ENCODE measurements at regions not wholly inside any gene's neighbourhood (a gene's known extent, or its start where the extent isn't known, plus 50 kb on each side); places are given as distances from the start of the nearest gene placed in this dataset.
A peak's percentile ranks its signal among the peaks of the same experiment; 100 is the strongest.

DNA sequence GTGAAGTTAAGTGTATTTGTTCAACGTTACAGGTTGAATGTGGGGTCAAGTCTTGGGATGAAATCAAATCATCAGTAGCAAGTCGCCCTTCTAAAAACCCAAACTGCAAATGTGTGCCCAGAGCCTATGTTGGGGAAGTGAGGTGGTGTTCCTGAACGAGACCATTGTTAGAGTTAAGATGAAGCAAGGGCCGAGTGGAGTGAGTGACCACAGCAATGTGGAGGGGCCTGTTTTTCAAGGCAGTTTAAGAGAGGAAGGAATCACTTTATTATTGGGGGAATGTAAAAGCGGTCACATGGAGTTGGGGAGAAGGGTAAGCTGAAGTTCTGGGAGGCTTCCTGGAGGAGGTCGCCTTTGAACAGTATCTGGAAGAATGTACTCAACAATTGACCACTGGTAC, 68.5 kb downstream of the MYCN start:
- DNase-seq (ENCODE audit: low read depth), result no peak

GRCh38 chr2:16008331-16008850, 68.0 kb downstream of the MYCN start:
- no peak for DNase-seq (ENCODE audit: low read depth)

GRCh38 chr2:16007167-16007934, 67.0 kb downstream of the MYCN start:
- no peak for DNase-seq (ENCODE audit: low read depth)

DNA sequence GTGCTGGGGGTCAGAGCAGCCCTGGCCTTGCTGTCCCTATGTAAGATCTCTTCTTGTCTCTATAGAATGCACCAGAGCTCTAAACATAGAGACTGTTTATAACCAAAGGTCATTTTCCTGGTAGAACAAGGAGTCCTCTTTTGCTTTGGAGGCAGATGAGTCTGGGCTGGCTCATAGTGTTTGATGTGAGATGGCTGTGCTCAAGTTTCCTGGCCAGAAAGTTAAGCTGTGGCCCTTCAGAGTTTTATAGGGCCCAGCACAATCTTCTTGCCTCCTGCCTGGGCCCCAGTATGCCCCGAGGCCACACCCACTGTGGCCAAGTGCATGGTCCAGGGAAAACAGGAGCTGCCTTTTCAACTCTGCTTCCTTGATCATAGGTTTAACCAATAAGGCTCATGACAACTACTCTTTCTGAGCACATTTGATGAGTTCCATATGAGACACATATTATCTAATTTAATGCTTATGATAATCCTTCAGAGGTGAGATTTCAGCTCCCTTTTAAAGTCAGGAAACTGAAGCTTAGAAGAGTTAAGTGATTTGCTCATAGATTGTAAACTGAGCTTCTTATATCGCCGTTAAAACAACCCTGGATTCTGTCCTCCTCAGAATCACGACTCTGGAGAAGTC, 66.3 kb downstream of the MYCN start:
- DNase-seq (ENCODE audit: low read depth), result no peak

DNA sequence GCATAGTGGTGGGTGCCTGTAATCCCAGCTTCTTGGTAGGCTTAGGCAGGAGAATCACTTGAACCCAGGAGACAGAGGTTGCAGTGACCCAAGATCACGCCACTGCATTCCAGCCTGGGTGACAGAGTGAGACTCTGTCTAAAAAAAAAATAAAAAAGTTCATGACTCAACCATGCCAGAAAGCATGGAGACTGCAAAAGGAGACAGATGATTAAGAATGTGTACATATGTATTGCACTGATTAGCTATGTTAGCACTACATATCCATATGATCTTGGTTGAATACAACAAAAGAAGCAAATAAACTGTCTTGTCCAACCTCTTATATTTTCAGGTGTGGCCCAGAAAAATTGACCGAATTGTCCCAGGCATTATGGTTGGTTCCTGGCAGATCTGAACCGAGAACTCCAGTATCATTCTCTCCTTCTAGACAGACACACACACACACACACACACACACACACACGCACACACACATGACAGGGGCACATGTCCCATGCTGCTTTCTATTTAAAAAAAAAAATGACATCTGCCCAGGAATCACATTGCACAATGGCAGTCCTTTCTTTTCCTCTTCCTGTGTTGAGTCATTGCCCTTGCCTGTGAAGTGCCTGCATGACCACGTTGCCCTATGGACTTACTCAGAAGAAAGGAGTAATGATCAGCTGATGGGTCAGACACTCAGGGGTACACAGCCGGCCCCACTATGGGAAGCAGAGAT, 65.6 kb downstream of the MYCN start:
- DNase-seq (ENCODE audit: low read depth), result peak; percentile 78

GRCh38 chr2:16005389-16005788, 65.0 kb downstream of the MYCN start:
- DNase-seq (ENCODE audit: low read depth), result no peak

DNA sequence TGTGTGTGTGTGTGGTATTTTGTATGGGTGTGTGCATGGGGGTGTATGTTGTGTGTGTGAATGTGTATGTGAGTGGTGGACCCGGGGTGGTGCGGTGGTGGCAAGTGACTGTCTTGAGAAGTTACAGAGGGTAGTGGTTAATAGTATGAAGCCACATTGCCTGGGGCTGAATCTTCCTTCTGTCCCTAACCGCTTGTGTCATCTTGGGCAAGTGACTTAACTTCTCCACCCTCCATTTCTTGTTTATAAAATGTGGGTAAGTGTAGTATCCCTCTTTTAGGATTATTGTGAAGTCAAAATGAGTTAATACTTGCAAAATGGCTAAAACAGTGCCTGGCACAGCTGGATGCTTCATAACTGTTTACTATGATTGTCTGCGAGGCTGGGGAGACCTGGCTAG, 63.5 kb downstream of the MYCN start:
- DNase-seq (ENCODE audit: low read depth), result no peak

DNA sequence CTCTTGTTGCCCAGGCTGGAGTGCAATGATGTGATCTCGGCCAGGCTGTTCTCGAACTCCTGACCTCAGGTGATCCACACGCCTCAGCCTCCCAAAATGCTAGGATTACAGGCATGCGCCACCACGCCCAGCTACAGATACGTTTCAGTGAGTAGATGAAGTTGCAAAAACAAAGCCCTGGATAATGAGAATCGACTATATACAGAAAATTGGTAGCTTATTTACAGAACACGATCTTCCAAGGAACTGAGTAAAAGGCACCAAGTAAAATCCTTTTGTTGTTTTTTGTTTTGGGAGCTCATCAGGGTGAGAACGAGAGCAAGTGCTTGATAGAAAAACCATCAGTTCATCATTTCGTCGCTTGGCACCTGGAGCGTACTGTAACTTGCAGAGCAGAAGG, 62.8 kb downstream of the MYCN start:
- no peak for DNase-seq (ENCODE audit: low read depth)

- DNase-seq (ENCODE audit: low read depth), result no peak
Observed at GRCh38 chr2:16002575-16002974, 62.2 kb downstream of the MYCN start.

DNA sequence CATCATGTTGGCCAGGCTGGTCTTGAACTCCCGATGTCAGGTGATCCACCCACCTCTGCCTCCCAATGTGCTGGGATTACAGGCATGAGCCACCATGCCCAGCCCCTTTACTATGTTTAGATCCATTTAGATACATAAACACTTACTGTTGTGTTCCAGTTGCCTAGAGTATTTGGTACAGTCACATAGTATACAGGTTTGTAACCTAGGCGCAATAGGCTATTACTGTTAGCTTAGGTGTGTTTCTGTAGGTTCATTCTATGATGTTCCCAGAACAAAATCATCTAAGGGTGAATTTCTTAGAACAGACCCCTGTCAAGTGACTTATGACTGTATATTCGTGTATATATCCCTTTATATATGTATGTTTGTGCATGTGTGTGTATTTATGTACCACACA, 61.8 kb downstream of the MYCN start:
- DNase-seq (ENCODE audit: low read depth), result no peak

- no peak for DNase-seq (ENCODE audit: low read depth)
Observed at GRCh38 chr2:16000642-16001041, 60.3 kb downstream of the MYCN start.

DNA sequence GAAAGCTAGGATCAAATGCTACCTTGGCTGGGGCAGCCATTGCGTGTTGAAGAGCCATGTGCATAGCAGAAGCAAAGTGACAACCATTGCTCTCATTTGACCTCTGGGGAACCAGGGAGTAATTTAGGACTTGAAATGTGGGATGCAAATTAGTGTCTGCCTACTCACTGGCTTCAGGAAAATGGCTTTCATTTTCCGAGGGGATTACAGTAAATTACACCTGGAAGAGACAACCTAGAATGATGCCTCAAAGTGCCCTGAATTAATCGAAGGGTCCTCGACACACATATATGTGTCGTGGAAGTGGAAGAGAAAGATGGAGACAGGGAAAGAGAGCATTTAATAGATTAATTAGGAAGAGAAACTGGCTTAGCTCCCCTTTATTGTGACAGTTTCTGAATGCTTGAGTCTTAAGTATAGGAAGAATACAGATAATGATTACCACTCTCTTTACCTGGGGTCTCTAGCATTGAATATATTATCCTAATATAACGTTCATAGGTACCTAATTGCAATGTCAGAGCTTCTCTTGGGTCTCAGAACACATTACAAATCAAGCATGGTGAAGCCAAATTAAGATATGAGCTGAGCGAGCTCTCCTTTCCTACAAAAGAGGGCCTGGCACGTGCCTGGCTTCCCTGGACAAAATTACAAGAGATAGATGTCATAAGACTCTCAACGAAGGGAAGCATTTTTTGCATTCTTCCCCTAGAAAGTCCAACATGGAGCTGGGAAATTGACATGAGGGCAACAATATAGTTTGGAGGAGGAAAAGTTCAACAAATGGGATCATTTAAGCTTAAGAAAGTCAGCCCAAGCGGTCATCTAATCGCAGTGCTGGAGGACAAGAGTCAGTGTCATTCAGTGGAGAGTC, 59.5 kb downstream of the MYCN start:
- DNase-seq (ENCODE audit: low read depth), result no peak

DNA sequence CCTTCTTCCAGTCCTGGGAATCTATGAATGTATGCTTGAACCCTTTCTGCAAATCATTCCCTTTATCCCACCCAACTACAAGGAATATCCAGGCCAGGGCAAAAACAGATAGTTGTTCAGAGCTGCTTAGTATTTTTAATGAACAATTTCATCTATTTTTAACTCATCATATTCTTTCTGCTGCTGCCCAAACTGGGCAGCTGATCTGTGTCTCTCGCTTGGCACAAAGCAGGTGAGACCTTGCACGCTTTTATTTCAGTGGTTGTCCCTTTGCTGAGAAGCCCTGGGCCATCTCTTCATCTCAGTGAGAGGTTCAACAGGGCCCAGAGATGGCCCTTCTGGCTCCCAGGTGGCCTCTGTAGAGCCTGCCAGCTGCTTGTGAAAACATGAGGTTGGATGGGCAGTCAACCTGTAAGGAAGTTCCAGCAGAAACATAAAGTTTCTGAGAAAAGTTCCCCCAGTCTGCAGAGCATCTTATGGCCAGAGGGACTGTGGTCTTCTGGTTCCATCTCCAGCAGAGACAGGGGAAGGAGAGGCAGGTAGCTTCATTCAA, 57.5 kb downstream of the MYCN start:
- DNase-seq (ENCODE audit: low read depth), result no peak

DNA sequence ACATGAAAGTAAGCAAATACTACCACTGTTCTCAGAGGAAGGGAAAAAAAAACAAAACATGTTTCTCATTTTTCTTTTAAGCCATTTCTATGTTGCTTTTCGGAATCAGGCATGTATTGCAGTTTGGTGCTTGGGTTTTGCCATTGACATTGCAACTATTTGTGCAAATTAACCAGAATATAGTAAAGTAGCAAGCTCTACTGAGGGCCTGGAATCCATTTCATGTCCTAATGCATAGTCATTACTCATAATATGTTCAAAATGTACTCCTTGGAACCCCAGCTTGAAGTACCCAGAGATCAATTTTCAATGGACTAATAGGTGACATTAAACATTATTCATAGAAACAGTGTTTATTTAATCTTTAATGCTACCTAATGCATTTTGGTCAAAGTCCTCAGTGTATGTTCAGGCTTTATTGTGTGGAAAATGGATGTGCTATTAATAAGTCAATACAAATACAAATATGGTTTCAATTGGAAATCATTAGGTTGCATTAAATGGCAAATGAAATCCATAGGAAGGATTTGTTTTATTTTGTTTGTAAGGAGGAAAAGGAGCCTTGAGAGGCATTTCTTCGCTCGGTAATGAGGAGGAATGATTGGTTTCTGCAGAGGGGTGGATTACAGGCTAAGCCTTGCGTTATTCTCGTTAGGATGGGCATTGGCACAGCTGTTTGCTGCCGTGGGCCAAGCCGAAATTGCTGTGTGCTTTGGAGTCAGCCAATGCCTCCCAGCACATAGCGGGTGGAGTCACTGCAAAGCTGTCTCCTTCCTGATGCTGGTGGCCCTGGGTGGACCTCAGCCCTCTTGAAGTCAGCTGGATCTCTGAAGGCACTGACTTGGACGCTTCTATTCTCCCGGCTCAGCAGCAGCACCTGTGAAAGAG, 56.4 kb downstream of the MYCN start:
- DNase-seq (ENCODE audit: low read depth), result no peak

Data from Daoy (cell line).